ENCODE measurements at regions not wholly inside any gene's neighbourhood (a gene's known extent, or its start where the extent isn't known, plus 50 kb on each side); places are given as distances from the start of the nearest gene placed in this dataset.

DNA sequence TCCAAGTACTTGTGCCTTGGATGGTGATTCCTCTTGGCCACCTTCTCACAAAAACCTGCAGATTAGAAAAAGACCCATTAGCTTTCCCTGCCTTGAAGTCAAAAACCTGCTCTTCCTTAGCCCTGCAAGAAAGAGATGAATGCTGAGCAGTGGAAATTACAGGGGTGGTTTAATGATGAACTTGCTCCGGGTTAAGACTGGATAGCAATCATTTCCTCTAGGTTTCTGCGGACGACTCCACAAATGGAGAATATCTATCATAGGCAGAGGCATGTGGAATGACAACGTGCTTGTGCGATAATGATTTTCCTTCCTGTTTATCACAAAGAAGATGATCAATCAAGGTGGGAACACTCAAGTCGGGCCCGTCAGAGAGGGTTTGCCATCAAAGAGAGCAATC lies 201.2 kb upstream of the ERCC4 start:
- Histone ChIP-seq H2AFZ (ENCODE audit: low read length) (no peak overlapping the region), H4K20me1 (ENCODE audit: insufficient read depth, low read length) (no peaks in the 10 kb centered on the region)

DNA sequence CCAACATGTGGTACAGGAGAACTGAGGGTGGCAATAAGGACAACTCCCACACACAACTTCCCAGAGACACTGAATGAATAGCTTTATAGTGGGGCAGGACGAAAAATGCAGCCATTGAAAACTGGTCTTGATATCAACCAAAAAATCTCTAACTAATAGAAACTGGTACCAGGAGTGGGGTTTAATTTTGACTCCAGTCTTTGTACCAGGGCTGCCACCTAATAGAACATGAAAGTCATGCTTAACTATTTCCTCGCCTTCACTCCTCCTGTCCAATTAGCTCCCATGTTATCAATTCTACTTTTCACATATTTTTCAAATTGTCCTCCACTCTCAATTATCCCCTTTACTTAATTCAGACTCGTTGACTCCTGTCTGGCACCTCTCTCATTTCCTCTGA lies 192.0 kb upstream of the ERCC4 start:
- Histone ChIP-seq H3K79me2 (ENCODE audit: insufficient read depth, low read length) (no peaks in the 10 kb centered on the region), H3K9me2 (ENCODE audit: low read depth, low read length) (no peaks in the 10 kb centered on the region), H3K4me1 (ENCODE audit: insufficient read depth, low read length, severe bottlenecking) (no peaks in the 10 kb centered on the region), H3F3A (ENCODE audit: insufficient read depth, low read length) (no peaks in the 10 kb centered on the region), H3K36me3 (ENCODE audit: insufficient read depth, low read length) (no peaks in the 10 kb centered on the region), H2AFZ (ENCODE audit: low read length) (no peak overlapping the region), H4K20me1 (ENCODE audit: insufficient read depth, low read length) (no peaks in the 10 kb centered on the region), H3K4me3 (ENCODE audit: low read depth, low read length, poor library complexity, severe bottlenecking) (no peak overlapping the region), H3K9ac (ENCODE audit: low read length) (no peak overlapping the region), H3K9me3 (ENCODE audit: low read length) (peaks cover 5% of the 10 kb centered on the region; the same call in 1 of the 2 replicates), H3K4me2 (ENCODE audit: low read length) (no peak overlapping the region), H3K27ac (ENCODE audit: low read depth, low read length, poor library complexity, severe bottlenecking) (no peak overlapping the region), H3K27me3 (ENCODE audit: insufficient read depth, low read length) (no peaks in the 10 kb centered on the region)
- TF ChIP-seq EZH2 (IDR thresholded peaks at IDR 0.05; ENCODE audit: borderline replicate concordance, low read length): no peak
- TF ChIP-seq CTCF (IDR thresholded peaks at IDR 0.05; ENCODE audit: low read length): no peak

More for the DNA sequence above, 201.2 kb upstream of the ERCC4 start:
- Histone ChIP-seq H3K79me2 (ENCODE audit: insufficient read depth, low read length) (no peaks in the 10 kb centered on the region), H3K4me3 (ENCODE audit: low read depth, low read length, poor library complexity, severe bottlenecking) (no peak overlapping the region), H3K36me3 (ENCODE audit: insufficient read depth, low read length) (no peaks in the 10 kb centered on the region), H3K4me2 (ENCODE audit: low read length) (no peak overlapping the region), H3K27me3 (ENCODE audit: insufficient read depth, low read length) (no peaks in the 10 kb centered on the region), H3K27ac (ENCODE audit: low read depth, low read length, poor library complexity, severe bottlenecking) (no peak overlapping the region), H3F3A (ENCODE audit: insufficient read depth, low read length) (no peaks in the 10 kb centered on the region), H3K9me2 (ENCODE audit: low read depth, low read length) (no peaks in the 10 kb centered on the region), H3K9me3 (ENCODE audit: low read length) (no peaks in the 10 kb centered on the region), H3K4me1 (ENCODE audit: insufficient read depth, low read length, severe bottlenecking) (no peaks in the 10 kb centered on the region), H3K9ac (ENCODE audit: low read length) (no peak overlapping the region)
- TF ChIP-seq EZH2 (IDR thresholded peaks at IDR 0.05; ENCODE audit: borderline replicate concordance, low read length) (no peak), CTCF (IDR thresholded peaks at IDR 0.05; ENCODE audit: low read length) (no peak)

DNA sequence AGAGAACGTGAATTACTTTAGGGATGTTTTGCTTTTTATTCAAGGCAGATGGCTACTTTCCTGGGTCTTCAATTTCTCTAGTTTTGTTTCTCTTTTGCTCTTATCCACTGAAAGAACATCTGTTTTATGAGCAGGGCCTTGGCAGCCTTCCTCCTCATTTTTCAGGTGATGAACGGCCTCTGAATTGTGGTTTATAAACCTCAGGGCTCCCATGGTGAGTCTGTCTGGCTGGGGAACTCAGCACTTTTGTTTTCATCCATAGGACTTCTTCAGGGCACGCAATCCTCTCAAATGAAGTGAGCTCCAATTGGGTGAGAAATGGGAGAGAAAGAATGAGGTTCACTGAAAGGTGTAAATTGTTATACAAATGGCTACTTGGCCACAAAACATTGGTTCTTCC lies 186.4 kb upstream of the ERCC4 start:
- no peak overlapping the region for H3K4me2 ChIP-seq (ENCODE audit: low read length)
- no peaks in the 10 kb centered on the region for H3F3A ChIP-seq (ENCODE audit: insufficient read depth, low read length)
- H3K9me2 ChIP-seq (ENCODE audit: low read depth, low read length): no peaks in the 10 kb centered on the region; the same call in 1 of the 2 replicates
- H4K20me1 ChIP-seq (ENCODE audit: insufficient read depth, low read length): no peaks in the 10 kb centered on the region
- no peak overlapping the region for H3K4me3 ChIP-seq (ENCODE audit: low read depth, low read length, poor library complexity, severe bottlenecking)
- no peaks in the 10 kb centered on the region for H3K4me1 ChIP-seq (ENCODE audit: insufficient read depth, low read length, severe bottlenecking)
- TF ChIP-seq EZH2 (IDR thresholded peaks at IDR 0.05; ENCODE audit: borderline replicate concordance, low read length) (no peak), CTCF (IDR thresholded peaks at IDR 0.05; ENCODE audit: low read length) (no peak)
- H3K9me3 ChIP-seq (ENCODE audit: low read length): no peaks in the 10 kb centered on the region
- no peaks in the 10 kb centered on the region for H3K27me3 ChIP-seq (ENCODE audit: insufficient read depth, low read length)
- H3K27ac ChIP-seq (ENCODE audit: low read depth, low read length, poor library complexity, severe bottlenecking): no peak overlapping the region
- no peak overlapping the region for H3K9ac ChIP-seq (ENCODE audit: low read length)
- H3K79me2 ChIP-seq (ENCODE audit: insufficient read depth, low read length): no peaks in the 10 kb centered on the region
- H3K36me3 ChIP-seq (ENCODE audit: insufficient read depth, low read length): no peaks in the 10 kb centered on the region
- H2AFZ ChIP-seq (ENCODE audit: low read length): no peak overlapping the region
